BE2C (cell line): ENCODE measurements at regions not wholly inside any gene's neighbourhood (a gene's known extent, or its start where the extent isn't known, plus 50 kb on each side); places are given as distances from the start of the nearest gene placed in this dataset.

Source experiments
- DNase-seq: peaks from one replicate; pipeline ENCODE4 v3.0.0-alpha.2; 2020
- H3K27me3 ChIP-seq: fragments of 250-450 bp; sonication (Bioruptor Pico); 2 replicates; pipeline ENCODE4 v1.5.1; 2020; ENCODE audit warnings: mild to moderate bottlenecking
- H3K36me3 ChIP-seq: fragments of 250-450 bp; sonication (Bioruptor Pico); 2 replicates; pipeline ENCODE4 v1.5.1; 2020; ENCODE audit warnings: mild to moderate bottlenecking
- H3K4me1 ChIP-seq: fragments of 250-450 bp; sonication (Bioruptor Pico); 2 replicates; pipeline ENCODE4 v1.5.1; 2020
- H3K4me3 ChIP-seq: 2 replicates; pipeline ENCODE4 v1.5.1; 2011; ENCODE audit warnings: low read depth, low read length
- H3K9me3 ChIP-seq: fragments of 250-450 bp; sonication (Bioruptor Pico); 2 replicates; pipeline ENCODE4 v1.5.1; 2020
- CTCF ChIP-seq: IDR thresholded peaks from 2 replicates; pipeline ENCODE4 v1.5.1; 2012; ENCODE audit warnings: mild to moderate bottlenecking, low read depth, low read length

GRCh38 chr2:102986826-102987490, 225.1 kb downstream of the TMEM182 start:
- no peaks in the 10 kb centered on the region for H3K9me3 ChIP-seq
- no peaks in the 10 kb centered on the region for H3K27me3 ChIP-seq

GRCh38 chr2:102992607-102993006, 230.8 kb downstream of the TMEM182 start:
- H3K9me3 ChIP-seq = no peaks in the 10 kb centered on the region

More at GRCh38 chr2:102986826-102987490, 225.1 kb downstream of the TMEM182 start:
- DNase-seq = no peak
- no peak for TF ChIP-seq CTCF
- Histone ChIP-seq H3K4me1 (no peaks in the 10 kb centered on the region), H3K4me3 (no peak overlapping the region), H3K36me3 (no peaks in the 10 kb centered on the region)

GRCh38 chr2:102999958-103000357, 238.1 kb downstream of the TMEM182 start:
- H3K4me3 ChIP-seq = no peak overlapping the region
- no peaks in the 10 kb centered on the region for H3K9me3 ChIP-seq
- H3K27me3 ChIP-seq = no peaks in the 10 kb centered on the region
- H3K4me1 ChIP-seq = no peaks in the 10 kb centered on the region
- H3K36me3 ChIP-seq = no peaks in the 10 kb centered on the region
- DNase-seq = no peak
- TF ChIP-seq CTCF = no peak

More at GRCh38 chr2:102992607-102993006, 230.8 kb downstream of the TMEM182 start:
- Histone ChIP-seq H3K4me3 (no peak overlapping the region), H3K36me3 (no peaks in the 10 kb centered on the region), H3K4me1 (no peaks in the 10 kb centered on the region), H3K27me3 (no peaks in the 10 kb centered on the region)
- DNase-seq = no peak
- no peak for TF ChIP-seq CTCF

- Histone ChIP-seq H3K9me3 (no peaks in the 10 kb centered on the region), H3K27me3 (no peaks in the 10 kb centered on the region), H3K4me1 (no peaks in the 10 kb centered on the region), H3K4me3 (no peak overlapping the region), H3K36me3 (no peaks in the 10 kb centered on the region)
- no peak for DNase-seq
- no peak for TF ChIP-seq CTCF
Measured at GRCh38 chr2:103002954-103003353, 241.1 kb downstream of the TMEM182 start.

GRCh38 chr2:103003750-103004260, 242.0 kb downstream of the TMEM182 start:
- H3K4me1 ChIP-seq = no peaks in the 10 kb centered on the region
- TF ChIP-seq CTCF = no peak
- no peaks in the 10 kb centered on the region for H3K36me3 ChIP-seq
- H3K9me3 ChIP-seq = no peaks in the 10 kb centered on the region
- no peak overlapping the region for H3K4me3 ChIP-seq
- H3K27me3 ChIP-seq = no peaks in the 10 kb centered on the region
- DNase-seq = no peak

GRCh38 chr2:103004426-103004942, 242.7 kb downstream of the TMEM182 start:
- H3K27me3 ChIP-seq = no peaks in the 10 kb centered on the region
- no peaks in the 10 kb centered on the region for H3K4me1 ChIP-seq

More at GRCh38 chr2:103004426-103004942, 242.7 kb downstream of the TMEM182 start:
- no peaks in the 10 kb centered on the region for H3K36me3 ChIP-seq
- DNase-seq = no peak
- no peaks in the 10 kb centered on the region for H3K9me3 ChIP-seq
- TF ChIP-seq CTCF = no peak
- no peak overlapping the region for H3K4me3 ChIP-seq
